Neural cell (in vitro differentiated cells): ENCODE measurements at regions not wholly inside any gene's neighbourhood (a gene's known extent, or its start where the extent isn't known, plus 50 kb on each side); places are given as distances from the start of the nearest gene placed in this dataset.

Source experiments
- H2AFZ ChIP-seq: fragments of 200-600, 300-800 bp; sonication (generic), shearing (Covaris generic); 2 replicates; pipeline ENCODE4 v1.6.0; 2014; ENCODE audit warnings: low read depth, mild to moderate bottlenecking, antibody characterized with exemption, low read length, moderate library complexity
- H3F3A ChIP-seq: fragments of 200-600 bp; shearing (Covaris generic); 2 replicates; pipeline ENCODE4 v1.6.1; 2016; ENCODE audit warnings: mild to moderate bottlenecking, moderate library complexity, mixed read lengths, antibody characterized with exemption, low read length; ENCODE audit not compliant: insufficient read depth, poor library complexity, severe bottlenecking
- H3K27ac ChIP-seq: fragments of 200-600, 300-800 bp; sonication (generic), shearing (Covaris generic); 2 replicates; pipeline ENCODE4 v1.5.1; 2014; ENCODE audit warnings: mild to moderate bottlenecking, low read length, moderate library complexity
- H3K27me3 ChIP-seq: fragments of 300-800, 200-600 bp; sonication (generic), shearing (Covaris generic); 2 replicates; pipeline ENCODE4 v1.6.0; 2014; ENCODE audit warnings: mild to moderate bottlenecking, low read depth, low read length, moderate library complexity; ENCODE audit not compliant: insufficient read depth
- H3K36me3 ChIP-seq: fragments of 300-800, 200-600 bp; sonication (generic), shearing (Covaris generic); 2 replicates; pipeline ENCODE4 v1.5.1; 2014; ENCODE audit warnings: mild to moderate bottlenecking, antibody characterized with exemption, low read length, moderate library complexity; ENCODE audit not compliant: insufficient read depth
- H3K4me2 ChIP-seq: fragments of 300-800, 200-600 bp; sonication (generic), shearing (Covaris generic); 2 replicates; pipeline ENCODE4 v1.6.0; 2014; ENCODE audit warnings: mild to moderate bottlenecking, low read length
- H3K4me3 ChIP-seq: fragments of 300-800, 200-600 bp; sonication (generic), shearing (Covaris generic); 2 replicates; pipeline ENCODE4 v1.5.1; 2014; ENCODE audit warnings: mild to moderate bottlenecking, low read length, moderate library complexity
- H3K79me2 ChIP-seq: fragments of 200-600 bp; shearing (Covaris generic); replicated peaks from 2 replicates; pipeline ENCODE4 v1.6.0; 2014; ENCODE audit warnings: mild to moderate bottlenecking, low read length, moderate library complexity; ENCODE audit not compliant: insufficient read depth
- H3K9ac ChIP-seq: fragments of 300-800, 200-600 bp; sonication (generic), shearing (Covaris generic); 2 replicates; pipeline ENCODE4 v1.6.1; 2016; ENCODE audit warnings: mild to moderate bottlenecking, low read length, mixed read lengths
- H3K9me2 ChIP-seq: fragments of 200-600 bp; shearing (Covaris generic); 2 replicates; pipeline ENCODE4 v1.6.1; 2016; ENCODE audit warnings: mild to moderate bottlenecking, low read length, mixed read lengths; ENCODE audit not compliant: insufficient read depth
- H3K9me3 ChIP-seq: fragments of 200-600, 300-800 bp; sonication (generic), shearing (Covaris generic); 2 replicates; pipeline ENCODE4 v1.6.1; 2016; ENCODE audit warnings: mild to moderate bottlenecking, mixed run types, low read length, moderate library complexity, mixed read lengths
- H4K20me1 ChIP-seq: fragments of 200-600 bp; shearing (Covaris generic); 2 replicates; pipeline ENCODE4 v1.6.1; 2016; ENCODE audit warnings: mild to moderate bottlenecking, mixed run types; ENCODE audit not compliant: insufficient read depth
- CTCF ChIP-seq: fragments of 450-650 bp; IDR thresholded peaks from 2 replicates; pipeline ENCODE4 v1.5.1; 2014; ENCODE audit warnings: antibody characterized with exemption, mild to moderate bottlenecking, moderate library complexity; ENCODE audit not compliant: poor library complexity, severe bottlenecking
- EP300 ChIP-seq: fragments of 450-650 bp; conservative IDR thresholded peaks from 2 replicates; pipeline ENCODE4 v1.6.1; 2014; ENCODE audit warnings: antibody characterized with exemption, mild to moderate bottlenecking, moderate library complexity; ENCODE audit not compliant: poor library complexity, severe bottlenecking
- EZH2 ChIP-seq: fragments of 200-600, 300-800 bp; shearing (Covaris generic), sonication (generic); IDR thresholded peaks from 2 replicates; pipeline ENCODE4 v1.6.1; 2014; ENCODE audit warnings: antibody characterized with exemption, low read length, borderline replicate concordance, mild to moderate bottlenecking; ENCODE audit not compliant: insufficient read depth, poor library complexity, severe bottlenecking
- MXI1 ChIP-seq: fragments of 450-650 bp; conservative IDR thresholded peaks from 2 replicates; pipeline ENCODE4 v1.6.1; 2014; ENCODE audit warnings: antibody characterized with exemption, mild to moderate bottlenecking; ENCODE audit not compliant: poor library complexity, severe bottlenecking
- POLR2AphosphoS5 ChIP-seq: IDR thresholded peaks from 2 replicates; pipeline ENCODE4 v1.6.1; 2012
- RAD21 ChIP-seq: fragments of 450-650 bp; conservative IDR thresholded peaks from 2 replicates; pipeline ENCODE4 v1.6.1; 2014; ENCODE audit warnings: antibody characterized with exemption, mild to moderate bottlenecking, moderate library complexity
- REST ChIP-seq: IDR thresholded peaks from 2 replicates; pipeline ENCODE4 v1.6.1; 2012; ENCODE audit warnings: borderline replicate concordance
- SMC3 ChIP-seq: fragments of 450-650 bp; conservative IDR thresholded peaks from 2 replicates; pipeline ENCODE4 v1.6.1; 2014; ENCODE audit warnings: antibody characterized with exemption, mild to moderate bottlenecking, moderate library complexity; ENCODE audit not compliant: poor library complexity
- TAF1 ChIP-seq: IDR thresholded peaks from 2 replicates; pipeline ENCODE4 v1.6.1; 2012; ENCODE audit warnings: low read depth

GRCh38 chr13:76797361-76797760 is 88.8 kb downstream of the KCTD12 start:
- H4K20me1 ChIP-seq: no peaks in the 10 kb centered on the region
- no peaks in the 10 kb centered on the region for H3K9me2 ChIP-seq
- no peak overlapping the region for H3K27ac ChIP-seq

GRCh38 chr13:76796851-76797250 is 89.4 kb downstream of the KCTD12 start:
- Histone ChIP-seq H3K9me3 (no peaks in the 10 kb centered on the region), H3K9ac (no peak overlapping the region), H4K20me1 (no peaks in the 10 kb centered on the region), H3K9me2 (no peaks in the 10 kb centered on the region), H3K79me2 (no peaks in the 10 kb centered on the region), H3K27ac (no peak overlapping the region), H3K4me3 (no peak overlapping the region), H3F3A (no peaks in the 10 kb centered on the region), H3K36me3 (no peaks in the 10 kb centered on the region), H3K4me2 (no peak overlapping the region), H2AFZ (no peak overlapping the region), H3K27me3 (no peaks in the 10 kb centered on the region)
- TF ChIP-seq TAF1: no peak
- no peak for TF ChIP-seq EZH2
- no peak for TF ChIP-seq SMC3
- no peak for TF ChIP-seq POLR2AphosphoS5
- TF ChIP-seq REST: no peak
- no peak for TF ChIP-seq CTCF
- TF ChIP-seq MXI1: no peak

More at GRCh38 chr13:76797361-76797760, 88.8 kb downstream of the KCTD12 start:
- H3F3A ChIP-seq: no peaks in the 10 kb centered on the region
- no peak overlapping the region for H2AFZ ChIP-seq
- H3K4me2 ChIP-seq: no peak overlapping the region
- no peak overlapping the region for H3K4me3 ChIP-seq
- H3K36me3 ChIP-seq: no peaks in the 10 kb centered on the region
- no peaks in the 10 kb centered on the region for H3K27me3 ChIP-seq
- TF ChIP-seq TAF1 (no peak), MXI1 (no peak), EZH2 (no peak), REST (no peak), RAD21 (no peak), POLR2AphosphoS5 (no peak), CTCF (no peak), SMC3 (no peak), EP300 (no peak)
- H3K9me3 ChIP-seq: no peaks in the 10 kb centered on the region
- no peak overlapping the region for H3K9ac ChIP-seq
- no peaks in the 10 kb centered on the region for H3K79me2 ChIP-seq
